HG03060 (cell line): ENCODE measurements at regions not wholly inside any gene's neighbourhood (a gene's known extent, or its start where the extent isn't known, plus 50 kb on each side); places are given as distances from the start of the nearest gene placed in this dataset.

Experiments
- ATAC-seq: cut with Tn5 transposase; IDR thresholded peaks from one replicate; pipeline ENCODE4 v1.9.1; 2021; ENCODE audit warnings: low read depth, moderate number of reproducible peaks; ENCODE audit not compliant: unreplicated experiment

DNA sequence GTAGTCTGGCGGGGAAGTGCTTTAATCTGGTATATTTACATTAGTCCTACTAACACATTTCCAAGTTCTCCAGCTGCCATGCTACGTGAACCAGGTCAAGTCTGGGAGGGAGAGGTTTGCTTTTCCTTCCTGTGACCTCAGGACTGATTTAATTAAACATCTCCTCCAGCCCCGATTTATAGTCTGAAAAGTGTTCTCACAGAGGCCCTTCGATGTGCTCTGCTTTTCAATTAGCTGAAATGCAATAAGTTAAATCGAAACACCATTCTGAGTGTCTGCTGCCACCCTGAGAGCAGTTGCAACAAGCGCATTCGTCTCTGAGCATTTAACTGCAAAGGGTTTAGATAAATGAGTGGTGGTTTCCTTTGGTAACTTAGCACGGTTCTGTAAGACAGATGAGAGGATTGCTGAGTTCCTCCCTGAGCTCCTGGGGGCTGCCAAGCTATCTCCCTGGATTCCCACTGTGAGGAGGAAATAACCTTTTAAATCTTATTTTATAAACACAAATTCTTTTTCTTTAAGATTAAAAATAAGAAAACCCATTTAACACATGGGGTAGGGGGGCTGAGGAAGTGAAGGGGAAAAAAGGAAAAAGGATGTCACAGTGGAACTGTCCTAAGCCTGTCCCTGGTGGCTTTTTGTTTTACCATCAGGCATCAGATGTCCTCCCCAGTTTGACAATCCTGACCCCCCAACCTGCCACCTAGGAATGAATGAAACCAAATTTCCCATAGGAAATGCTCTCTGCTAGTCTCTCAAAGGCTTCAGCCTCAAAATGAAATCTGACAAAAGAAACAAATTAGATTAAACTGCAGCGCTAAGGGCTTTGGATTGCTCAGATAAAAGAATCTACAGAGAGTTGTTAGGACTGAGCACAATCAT, 56.5 kb upstream of the CREB1 start:
- ATAC-seq = no peak

DNA sequence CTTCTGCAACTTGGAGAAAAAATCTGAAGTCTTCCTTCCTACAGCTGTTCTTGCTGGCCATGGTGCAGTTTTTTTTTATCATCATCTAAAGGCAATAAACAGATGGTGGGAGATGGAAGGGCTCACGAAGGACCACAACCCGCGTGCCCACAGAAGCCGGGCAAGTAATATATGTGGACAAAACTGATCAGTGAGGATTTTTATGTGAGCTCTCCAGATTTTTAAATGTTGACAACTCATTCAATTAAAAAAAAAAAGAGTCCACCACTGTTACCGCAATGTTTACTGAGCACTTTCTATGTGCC, 55.9 kb upstream of the CREB1 start:
- no peak for ATAC-seq

DNA sequence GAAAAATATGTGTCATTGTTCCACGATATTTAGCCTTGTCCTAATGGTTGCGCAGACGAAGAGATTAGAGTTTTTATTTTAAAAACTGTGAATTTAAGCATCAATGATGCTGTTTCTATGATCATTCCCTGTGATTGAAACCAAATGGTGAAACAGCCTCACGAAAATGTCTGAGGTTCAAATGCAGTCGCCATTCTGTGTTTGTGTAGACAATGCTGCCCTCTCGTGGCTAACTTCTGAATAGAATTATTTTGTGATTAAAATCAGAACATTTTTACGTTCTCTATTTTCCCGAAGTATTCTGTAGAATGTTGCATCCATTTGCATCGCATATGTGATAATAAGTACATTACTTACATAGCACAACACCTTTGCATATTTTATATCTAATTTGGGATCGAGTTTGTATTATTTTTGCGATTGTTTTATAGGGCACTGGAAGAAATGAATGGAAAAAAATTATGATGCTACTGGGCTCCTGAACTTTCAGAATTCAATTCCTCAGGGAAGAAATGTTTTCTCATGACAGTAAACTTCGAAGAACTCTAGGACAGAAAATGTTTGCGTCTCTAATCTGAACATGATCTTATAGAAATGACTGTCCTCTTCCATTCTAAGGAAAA, 54.8 kb upstream of the CREB1 start:
- ATAC-seq = no peak

DNA sequence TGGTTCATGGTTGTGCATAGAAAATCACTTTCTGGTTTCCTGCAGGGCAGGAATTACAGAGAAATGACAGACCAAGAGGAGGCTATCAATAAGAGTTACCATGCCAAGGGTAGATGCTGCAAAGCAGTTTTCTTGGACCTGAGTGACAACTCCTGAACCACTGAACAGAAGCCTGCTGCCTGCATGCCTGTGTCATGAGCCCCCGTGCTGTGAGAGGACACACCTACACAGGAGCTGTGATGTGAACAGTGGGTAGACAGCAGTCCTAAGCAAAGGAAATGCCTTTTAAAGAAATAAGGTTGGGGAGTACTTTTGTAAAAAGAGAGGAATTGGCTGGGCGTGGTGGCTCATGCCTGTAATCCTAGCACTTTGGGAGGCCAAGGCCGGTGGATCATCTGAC, 54.2 kb upstream of the CREB1 start:
- no peak for ATAC-seq

DNA sequence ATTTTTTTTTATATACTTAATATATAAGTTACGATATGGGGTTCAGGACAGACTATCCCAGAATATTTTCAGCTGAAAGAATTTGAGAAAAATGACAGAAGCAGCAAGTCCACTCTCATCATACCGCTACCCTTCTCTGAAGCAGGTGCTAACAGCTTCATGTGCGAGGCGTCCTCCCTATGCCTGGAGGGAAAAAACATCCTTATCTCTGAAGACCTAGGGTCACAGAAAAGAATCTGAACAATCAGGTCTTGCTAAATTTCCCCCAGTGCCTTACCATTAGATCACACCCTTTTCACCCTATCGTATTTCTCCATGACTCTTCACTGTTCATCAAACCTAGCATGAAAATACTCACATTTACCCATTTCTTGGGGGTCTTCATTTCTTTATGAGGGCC, 51.9 kb upstream of the CREB1 start:
- no peak for ATAC-seq

DNA sequence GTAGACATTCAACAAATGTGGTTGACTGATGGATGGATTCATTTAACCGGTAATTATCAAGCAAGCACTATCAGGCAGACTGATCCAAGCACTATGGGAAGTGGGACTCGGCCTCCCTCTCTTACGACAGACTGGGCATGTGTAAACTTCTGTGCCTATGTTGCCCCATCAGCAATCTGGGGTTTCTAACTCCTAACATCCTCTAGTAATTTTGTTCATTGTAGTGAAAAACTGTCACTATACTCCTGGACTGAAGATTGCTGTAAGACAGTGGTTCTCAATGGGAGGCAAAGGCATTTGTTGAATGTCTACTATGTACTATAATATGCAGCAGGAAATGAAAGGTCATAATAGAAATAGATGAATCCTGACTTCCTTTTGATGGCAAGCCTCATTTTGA, 51.2 kb upstream of the CREB1 start:
- no peak for ATAC-seq

DNA sequence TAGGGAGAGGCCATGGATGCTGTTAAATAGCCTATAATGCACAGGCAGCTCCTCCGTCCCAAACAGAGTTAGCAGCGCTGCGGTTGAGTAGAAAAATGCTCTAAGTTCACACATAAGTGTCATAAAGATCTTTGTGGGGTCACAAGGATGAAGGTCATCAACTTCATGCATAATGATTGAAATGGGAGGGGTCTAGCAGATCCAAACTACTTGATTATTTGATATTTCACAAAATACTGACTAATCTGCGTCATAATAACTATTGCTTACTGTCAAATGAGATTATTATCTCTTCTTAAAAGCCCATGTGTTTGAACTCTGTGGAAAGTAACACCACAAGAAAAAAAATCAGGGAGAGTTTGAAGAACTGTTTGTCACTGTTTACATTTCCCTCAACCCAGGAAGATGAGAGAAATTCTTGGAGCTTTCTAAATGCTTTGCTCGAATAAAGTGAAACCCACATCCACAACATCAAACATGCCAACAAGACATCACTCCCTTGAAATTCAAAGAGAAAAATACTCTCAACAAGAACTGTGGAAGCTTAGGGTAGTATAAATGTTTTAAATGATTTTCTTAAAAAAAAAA, 50.5 kb upstream of the CREB1 start:
- ATAC-seq = no peak
